ENCODE measurements at regions not wholly inside any gene's neighbourhood (a gene's known extent, or its start where the extent isn't known, plus 50 kb on each side); places are given as distances from the start of the nearest gene placed in this dataset.

GRCh38 chr6:87918461-87918941 lies 129.1 kb upstream of the SPACA1 start:
- Histone ChIP-seq H3K4me3 (ENCODE audit: low read depth, low read length) (no peak overlapping the region), H3K4me2 (ENCODE audit: low read length) (no peak overlapping the region), H3K27me3 (ENCODE audit: control insufficient read depth, insufficient read depth, low read length) (no peaks in the 10 kb centered on the region), H3K9ac (no peak overlapping the region), H3K27ac (no peak overlapping the region), H3K36me3 (ENCODE audit: control insufficient read depth, insufficient read depth, low read length) (no peaks in the 10 kb centered on the region), H3K4me1 (no peaks in the 10 kb centered on the region), H3K9me3 (ENCODE audit: control insufficient read depth, low read length) (no peaks in the 10 kb centered on the region), H2AFZ (peak overlapping the region; percentile 45), H3K79me2 (no peaks in the 10 kb centered on the region)
- TF ChIP-seq CTCF (IDR thresholded peaks at IDR 0.05), result no peak

- Histone ChIP-seq H3K4me2 (ENCODE audit: low read length) (no peak overlapping the region), H2AFZ (peak overlapping the region; percentile 45), H3K9ac (no peak overlapping the region), H3K79me2 (no peaks in the 10 kb centered on the region), H3K27me3 (ENCODE audit: control insufficient read depth, insufficient read depth, low read length) (no peaks in the 10 kb centered on the region), H3K9me3 (ENCODE audit: control insufficient read depth, low read length) (no peaks in the 10 kb centered on the region), H3K4me1 (no peaks in the 10 kb centered on the region), H3K27ac (no peak overlapping the region), H3K4me3 (ENCODE audit: low read depth, low read length) (no peak overlapping the region), H3K36me3 (ENCODE audit: control insufficient read depth, insufficient read depth, low read length) (no peaks in the 10 kb centered on the region)
- TF ChIP-seq CTCF (IDR thresholded peaks at IDR 0.05), result no peak
Measured at GRCh38 chr6:87917886-87918285, 129.8 kb upstream of the SPACA1 start.

GRCh38 chr6:87916446-87916845 lies 131.2 kb upstream of the SPACA1 start:
- Histone ChIP-seq H3K27ac (no peak overlapping the region), H3K27me3 (ENCODE audit: control insufficient read depth, insufficient read depth, low read length) (no peaks in the 10 kb centered on the region), H3K4me1 (no peaks in the 10 kb centered on the region), H3K4me3 (ENCODE audit: low read depth, low read length) (no peak overlapping the region), H3K4me2 (ENCODE audit: low read length) (no peak overlapping the region), H2AFZ (no peak overlapping the region), H3K9me3 (ENCODE audit: control insufficient read depth, low read length) (no peaks in the 10 kb centered on the region), H3K79me2 (no peaks in the 10 kb centered on the region), H3K9ac (no peak overlapping the region), H3K36me3 (ENCODE audit: control insufficient read depth, insufficient read depth, low read length) (no peaks in the 10 kb centered on the region)
- no peak for TF ChIP-seq CTCF (IDR thresholded peaks at IDR 0.05)

GRCh38 chr6:87914637-87915395 lies 132.8 kb upstream of the SPACA1 start:
- Histone ChIP-seq H3K36me3 (ENCODE audit: control insufficient read depth, insufficient read depth, low read length) (no peaks in the 10 kb centered on the region), H3K9me3 (ENCODE audit: control insufficient read depth, low read length) (no peaks in the 10 kb centered on the region), H3K27ac (no peak overlapping the region), H3K27me3 (ENCODE audit: control insufficient read depth, insufficient read depth, low read length) (no peaks in the 10 kb centered on the region), H3K4me1 (no peaks in the 10 kb centered on the region), H3K79me2 (no peaks in the 10 kb centered on the region), H3K9ac (no peak overlapping the region), H3K4me2 (ENCODE audit: low read length) (no peak overlapping the region), H3K4me3 (ENCODE audit: low read depth, low read length) (no peak overlapping the region), H2AFZ (no peak overlapping the region)
- TF ChIP-seq CTCF (IDR thresholded peaks at IDR 0.05), result no peak

- TF ChIP-seq CTCF (IDR thresholded peaks at IDR 0.05), result no peak
- Histone ChIP-seq H3K79me2 (no peaks in the 10 kb centered on the region), H3K4me1 (no peaks in the 10 kb centered on the region), H2AFZ (no peak overlapping the region), H3K36me3 (ENCODE audit: control insufficient read depth, insufficient read depth, low read length) (no peaks in the 10 kb centered on the region), H3K9ac (no peak overlapping the region), H3K9me3 (ENCODE audit: control insufficient read depth, low read length) (no peaks in the 10 kb centered on the region), H3K4me2 (ENCODE audit: low read length) (no peak overlapping the region), H3K27me3 (ENCODE audit: control insufficient read depth, insufficient read depth, low read length) (no peaks in the 10 kb centered on the region), H3K27ac (no peak overlapping the region), H3K4me3 (ENCODE audit: low read depth, low read length) (no peak overlapping the region)
Measured at GRCh38 chr6:87913974-87914373, 133.7 kb upstream of the SPACA1 start.
